ENCODE measurements at regions not wholly inside any gene's neighbourhood (a gene's known extent, or its start where the extent isn't known, plus 50 kb on each side); places are given as distances from the start of the nearest gene placed in this dataset.

DNA sequence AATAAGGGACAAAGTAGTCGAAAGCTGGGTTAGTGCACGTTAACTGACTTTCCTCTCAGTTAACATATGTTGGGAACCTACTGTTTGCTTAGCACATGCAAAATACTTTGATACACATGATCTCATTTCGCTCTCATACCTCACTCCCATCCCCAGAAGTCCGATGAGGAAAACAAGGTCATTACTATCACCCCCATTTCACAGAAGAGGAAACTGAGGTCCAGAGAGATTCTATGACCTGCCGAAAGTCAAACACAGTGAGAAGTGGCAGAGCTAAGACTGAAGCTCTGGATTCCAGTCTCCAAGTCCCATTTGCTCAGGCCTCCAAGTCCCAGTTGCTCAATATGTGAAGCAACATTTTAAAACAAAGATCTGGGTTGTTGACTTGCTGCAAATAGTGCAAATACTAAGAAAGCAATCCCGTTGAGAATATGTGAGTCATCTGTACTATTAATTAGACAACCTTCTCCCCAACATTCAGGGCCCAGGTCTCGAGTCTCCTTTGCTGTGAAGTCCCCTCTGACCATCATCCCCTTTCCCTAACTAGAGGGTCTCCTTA lies 170.6 kb upstream of the PWP1 start:
- no peak overlapping the region for H3K27ac ChIP-seq (ENCODE audit: extremely low read depth, low read depth, low read length)
- no peaks in the 10 kb centered on the region for H3K36me3 ChIP-seq (ENCODE audit: control insufficient read depth, insufficient read depth, low read length)
- CTCF ChIA-PET (ENCODE audit: low intra/inter-chr PET ratio), result no interaction called here
- no peaks in the 10 kb centered on the region for H4K20me1 ChIP-seq (replicated peaks; ENCODE audit: control insufficient read depth, insufficient read depth, low read length)
- POLR2A ChIA-PET, result no interaction called here
- intact Hi-C loops (cut with micrococcal nuclease) (no loop called here), in situ Hi-C loops (cut with MboI) (no loop called here)
- 2% methylated on average over 7 of the region's 7 CpGs for WGBS (ENCODE audit: insufficient coverage, low coverage, missing lambda C conversion rate)
- no peak overlapping the region for H3K4me3 ChIP-seq
- BruUV-seq (replicated peaks), result no TSS peak
- TF ChIP-seq NR4A1 (CRISPR knock-in tag; IDR thresholded peaks at IDR 0.05) (no peak), NR4A1 (tag; IDR thresholded peaks at IDR 0.05) (no peak), CREM (IDR thresholded peaks at IDR 0.05; ENCODE audit: low read depth) (no peak), RBM25 (IDR thresholded peaks at IDR 0.05; ENCODE audit: low read depth, low read length, severe bottlenecking) (peak; percentile 71), ESRRA (IDR thresholded peaks at IDR 0.05; ENCODE audit: borderline replicate concordance, low read depth) (0 out of 2 replicates have a peak, but pooled peaks have one; percentile 32), POLR2A (conservative IDR thresholded peaks at IDR 0.05) (no peak)
- H3K4me2 ChIP-seq (ENCODE audit: insufficient read depth, low read length), result no peak overlapping the region
- peaks cover 0 to 11% of the 10 kb centered on the region in 2 experiments; a peak in 3 of 5 replicates for H3K27me3 ChIP-seq (ENCODE audit: control insufficient read depth in 2 of 2, insufficient read depth in 2 of 2, low read length in 2 of 2)
- DNase-seq (ENCODE audit: extremely low read depth in 1 of 4, low spot score in 3 of 4) (no peak), ATAC-seq (no peak), FAIRE-seq (no peak)
- no peak overlapping the region for H2AFZ ChIP-seq (ENCODE audit: low read depth, low read length)
- H3K9me1 ChIP-seq (ENCODE audit: control insufficient read depth, insufficient read depth, low read length), result no peaks in the 10 kb centered on the region
- no peak overlapping the region for H3K9ac ChIP-seq (ENCODE audit: insufficient read depth in 1 of 2, low read depth in 2 of 2, low read length in 2 of 2)
- no peaks in the 10 kb centered on the region for H3K79me2 ChIP-seq (ENCODE audit: control insufficient read depth, insufficient read depth, low read length)
- no peaks in the 10 kb centered on the region for H3K9me3 ChIP-seq (replicated peaks; ENCODE audit: control insufficient read depth, insufficient read depth, low read depth, low read length)
- H3K4me1 ChIP-seq (replicated peaks in 1 of 2; ENCODE audit: control insufficient read depth in 2 of 2, insufficient read depth in 2 of 2, low read length in 2 of 2), result no peaks in the 10 kb centered on the region

DNA sequence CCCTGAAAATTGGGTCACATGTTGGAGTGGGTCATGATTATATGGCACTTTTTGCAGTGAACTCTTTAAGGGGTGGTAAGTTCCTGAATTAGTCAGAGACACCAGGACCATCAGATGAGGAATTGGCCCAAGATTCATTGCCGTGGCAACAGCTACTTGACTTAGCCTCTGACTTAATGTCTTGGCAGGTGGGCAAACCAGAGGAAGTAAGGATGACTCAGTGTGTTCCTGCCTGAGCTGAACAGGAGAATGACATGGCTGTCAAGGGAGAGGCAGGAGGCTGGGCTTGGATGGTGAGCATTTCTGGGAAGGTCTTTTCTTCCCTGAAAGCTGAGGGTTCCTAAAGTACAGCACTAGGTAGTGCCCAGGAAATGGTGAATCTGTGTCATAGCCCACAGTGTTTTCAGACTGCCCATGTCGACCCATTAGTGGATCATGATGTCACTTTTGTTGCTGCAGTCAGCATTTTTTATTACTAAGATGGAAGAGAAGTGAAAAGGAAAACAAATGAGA lies 170.1 kb upstream of the PWP1 start:
- in situ Hi-C loops (cut with MboI), result no loop called here
- H3K9me3 ChIP-seq (replicated peaks; ENCODE audit: control insufficient read depth, insufficient read depth, low read depth, low read length), result no peaks in the 10 kb centered on the region
- DNase-seq (ENCODE audit: extremely low read depth in 1 of 4, low spot score in 3 of 4) (no peak), FAIRE-seq (no peak), ATAC-seq (no peak)
- H3K9me1 ChIP-seq (ENCODE audit: control insufficient read depth, insufficient read depth, low read length), result no peaks in the 10 kb centered on the region
- no peak overlapping the region for H3K4me2 ChIP-seq (ENCODE audit: insufficient read depth, low read length)
- H2AFZ ChIP-seq (ENCODE audit: low read depth, low read length), result no peak overlapping the region
- CTCF ChIA-PET (ENCODE audit: low intra/inter-chr PET ratio), result no interaction called here
- TF ChIP-seq MAFF (IDR thresholded peaks at IDR 0.05; ENCODE audit: low read length) (peak; percentile 52; the same call in 1 of the 2 replicates), MAFG (tag; conservative IDR thresholded peaks at IDR 0.05) (peak; percentile 58), MAZ (CRISPR knock-in tag; conservative IDR thresholded peaks at IDR 0.05 in 1 of 2, IDR thresholded peaks at IDR 0.05 in 1 of 2) (no peak), RFX1 (IDR thresholded peaks at IDR 0.05) (peak; percentile 40), MAFK (IDR thresholded peaks at IDR 0.05; ENCODE audit: low read length) (peak; percentile 42; the same call in 1 of the 2 replicates), RBM14 (IDR thresholded peaks at IDR 0.05; ENCODE audit: borderline replicate concordance, insufficient read depth, low read depth, low read length) (no peak), C11orf30 (IDR thresholded peaks at IDR 0.05; ENCODE audit: low read depth) (peak; percentile 54; the same call in 1 of the 2 replicates), ZNF316 (IDR thresholded peaks at IDR 0.05) (peak; percentile 73), ZNF699 (CRISPR knock-in tag; IDR thresholded peaks at IDR 0.05; ENCODE audit: insufficient replicate concordance) (no peak), ZNF212 (CRISPR knock-in tag; IDR thresholded peaks at IDR 0.05) (no peak)
- H3K4me3 ChIP-seq, result no peak overlapping the region
- no peaks in the 10 kb centered on the region for H3K36me3 ChIP-seq (ENCODE audit: control insufficient read depth, insufficient read depth, low read length)
- 0% methylated on average over 2 of the region's 2 CpGs for WGBS (ENCODE audit: insufficient coverage, low coverage, missing lambda C conversion rate)
- H3K79me2 ChIP-seq (ENCODE audit: control insufficient read depth, insufficient read depth, low read length), result no peaks in the 10 kb centered on the region
- no peak overlapping the region for H3K9ac ChIP-seq (ENCODE audit: insufficient read depth in 1 of 2, low read depth in 2 of 2, low read length in 2 of 2)
- intact Hi-C loops (cut with micrococcal nuclease), result no loop called here
- H4K20me1 ChIP-seq (replicated peaks; ENCODE audit: control insufficient read depth, insufficient read depth, low read length), result no peaks in the 10 kb centered on the region
- POLR2A ChIA-PET, result no interaction called here
- no peaks in the 10 kb centered on the region for H3K4me1 ChIP-seq (replicated peaks in 1 of 2; ENCODE audit: control insufficient read depth in 2 of 2, insufficient read depth in 2 of 2, low read length in 2 of 2)
- BruUV-seq (replicated peaks), result no TSS peak
- H3K27me3 ChIP-seq (ENCODE audit: control insufficient read depth in 2 of 2, insufficient read depth in 2 of 2, low read length in 2 of 2), result peaks cover 0 to 11% of the 10 kb centered on the region in 2 experiments; a peak in 3 of 5 replicates
- H3K27ac ChIP-seq (ENCODE audit: extremely low read depth, low read depth, low read length), result no peak overlapping the region
